Endothelial cell of umbilical vein (primary cell): ENCODE measurements at regions not wholly inside any gene's neighbourhood (a gene's known extent, or its start where the extent isn't known, plus 50 kb on each side); places are given as distances from the start of the nearest gene placed in this dataset.

Experiments
- EZH2 ChIP-seq: IDR thresholded peaks from 2 replicates; pipeline ENCODE4 v1.6.1; 2012; ENCODE audit warnings: borderline replicate concordance, low read depth, mild to moderate bottlenecking, moderate library complexity, low read length, inconsistent platforms; ENCODE audit not compliant: severe bottlenecking
- FOS ChIP-seq: IDR thresholded peaks from 2 replicates; pipeline ENCODE4 v1.6.1; 2011; ENCODE audit warnings: mild to moderate bottlenecking, low read length, moderate library complexity, borderline replicate concordance; ENCODE audit not compliant: insufficient read depth
- MYC ChIP-seq: IDR thresholded peaks from one replicate; pipeline ENCODE4 v1.6.1; 2011; ENCODE audit warnings: mild to moderate bottlenecking, low read depth, low read length
- POLR2A ChIP-seq: IDR thresholded peaks from 2 replicates; pipeline ENCODE4 v1.6.1; 2012; ENCODE audit warnings: low read depth, mild to moderate bottlenecking, control low read depth, low read length
- POLR2AphosphoS5 ChIP-seq: IDR thresholded peaks from 2 replicates; pipeline ENCODE4 v1.6.1; 2012; ENCODE audit warnings: low read depth, mild to moderate bottlenecking, control low read depth, low read length, moderate library complexity; ENCODE audit not compliant: insufficient read depth
- TF ChIP-seq, protein P1 (sequence below), 2 donors: IDR thresholded peaks; 1 replicate in 1 of 2; 2 replicates in 1 of 2; pipeline ENCODE4 v1.5.1; 2011; ENCODE audit warnings: low read length in 2 of 2, mild to moderate bottlenecking in 2 of 2, moderate library complexity in 2 of 2, control low read depth in 1 of 2, inconsistent platforms in 1 of 2, low read depth in 1 of 2; ENCODE audit not compliant: insufficient read depth in 1 of 2; ENCODE audit errors: extremely low read depth in 1 of 2
- TF ChIP-seq, protein P2 (sequence below): IDR thresholded peaks from 2 replicates; pipeline ENCODE4 v1.6.1; 2011; ENCODE audit not compliant: insufficient read depth, insufficient read length

GRCh38 chr1:102420034-102420433, 423.3 kb upstream of the OLFM3 start:
- TF ChIP-seq, protein P1, sequence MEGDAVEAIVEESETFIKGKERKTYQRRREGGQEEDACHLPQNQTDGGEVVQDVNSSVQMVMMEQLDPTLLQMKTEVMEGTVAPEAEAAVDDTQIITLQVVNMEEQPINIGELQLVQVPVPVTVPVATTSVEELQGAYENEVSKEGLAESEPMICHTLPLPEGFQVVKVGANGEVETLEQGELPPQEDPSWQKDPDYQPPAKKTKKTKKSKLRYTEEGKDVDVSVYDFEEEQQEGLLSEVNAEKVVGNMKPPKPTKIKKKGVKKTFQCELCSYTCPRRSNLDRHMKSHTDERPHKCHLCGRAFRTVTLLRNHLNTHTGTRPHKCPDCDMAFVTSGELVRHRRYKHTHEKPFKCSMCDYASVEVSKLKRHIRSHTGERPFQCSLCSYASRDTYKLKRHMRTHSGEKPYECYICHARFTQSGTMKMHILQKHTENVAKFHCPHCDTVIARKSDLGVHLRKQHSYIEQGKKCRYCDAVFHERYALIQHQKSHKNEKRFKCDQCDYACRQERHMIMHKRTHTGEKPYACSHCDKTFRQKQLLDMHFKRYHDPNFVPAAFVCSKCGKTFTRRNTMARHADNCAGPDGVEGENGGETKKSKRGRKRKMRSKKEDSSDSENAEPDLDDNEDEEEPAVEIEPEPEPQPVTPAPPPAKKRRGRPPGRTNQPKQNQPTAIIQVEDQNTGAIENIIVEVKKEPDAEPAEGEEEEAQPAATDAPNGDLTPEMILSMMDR (IDR thresholded peaks at IDR 0.05; ENCODE audit: extremely low read depth in 1 of 2, insufficient read depth in 1 of 2, low read depth in 1 of 2, low read length in 2 of 2), result no peak
- no peak for TF ChIP-seq POLR2AphosphoS5
- no peak for TF ChIP-seq POLR2A
- TF ChIP-seq, protein P2, sequence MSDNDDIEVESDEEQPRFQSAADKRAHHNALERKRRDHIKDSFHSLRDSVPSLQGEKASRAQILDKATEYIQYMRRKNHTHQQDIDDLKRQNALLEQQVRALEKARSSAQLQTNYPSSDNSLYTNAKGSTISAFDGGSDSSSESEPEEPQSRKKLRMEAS, result no peak
- TF ChIP-seq EZH2, result no peak
- TF ChIP-seq MYC, result no peak
- TF ChIP-seq FOS, result no peak
